Small intestine (tissue), 7 donors: ENCODE measurements at regions not wholly inside any gene's neighbourhood (a gene's known extent, or its start where the extent isn't known, plus 50 kb on each side); places are given as distances from the start of the nearest gene placed in this dataset.

ENCODE experiments used
- DNase-seq, 2 donors: peaks; one replicate each; pipeline versions ENCODE4 v3.0.0 to v3.0.0-alpha.2; 2013
- FAIRE-seq: peaks from 2 replicates; lab custom pipeline; 2012; peaks lifted over from hg19 to GRCh38; lab: Jason Lieb, UNC
- H3K27ac ChIP-seq, 3 donors: one replicate each; pipeline ENCODE4 v1.5.1; 2013; ENCODE audit warnings: low read length in 2 of 3, mild to moderate bottlenecking in 2 of 3, control low read depth in 1 of 3, inconsistent platforms in 1 of 3, low read depth in 1 of 3, moderate library complexity in 1 of 3
- H3K27me3 ChIP-seq, 3 donors: one replicate each; pipeline ENCODE4 v1.6.1; 2013; ENCODE audit warnings: low read length in 3 of 3, inconsistent platforms in 1 of 3; ENCODE audit not compliant: control insufficient read depth in 3 of 3, insufficient read depth in 3 of 3
- H3K36me3 ChIP-seq, 3 donors: one replicate each; pipeline ENCODE4 v1.6.1; 2013; ENCODE audit warnings: low read length in 3 of 3, inconsistent platforms in 1 of 3, low read depth in 1 of 3, mild to moderate bottlenecking in 1 of 3, moderate library complexity in 1 of 3; ENCODE audit not compliant: control insufficient read depth in 3 of 3, insufficient read depth in 2 of 3
- H3K4me1 ChIP-seq, 3 donors: one replicate each; pipeline ENCODE4 v1.6.1; 2013; ENCODE audit warnings: low read length in 2 of 3, inconsistent platforms in 1 of 3, low read depth in 1 of 3, mild to moderate bottlenecking in 1 of 3, moderate library complexity in 1 of 3; ENCODE audit not compliant: control insufficient read depth in 3 of 3, insufficient read depth in 2 of 3
- H3K4me3 ChIP-seq, 3 donors: one replicate each; pipeline ENCODE4 v1.5.1; 2013; ENCODE audit warnings: low read length in 3 of 3, control low read depth in 1 of 3, inconsistent platforms in 1 of 3, low read depth in 1 of 3, mild to moderate bottlenecking in 1 of 3, moderate library complexity in 1 of 3
- H3K9me3 ChIP-seq, 2 donors: one replicate each; pipeline ENCODE4 v1.6.1; 2013; ENCODE audit warnings: low read depth in 1 of 2, low read length in 1 of 2; ENCODE audit not compliant: control insufficient read depth in 2 of 2, insufficient read depth in 1 of 2
- WGBS, 3 donors: extraction: QIAGEN DNeasy Blood & Tissue Kit; methylation state at CpG; one replicate each; pipeline ENCODE4 v1.1.7; 2013; 5-methylcytosine and 5-hydroxymethylcytosine counted together
- donor health status: healthy with polysubstance abuse.
- donor health status: control.
- donor health status: control.
- donor health status: Bipolar disorder and iron deficiency.
- donor health status: healthy.

- peaks cover 0 to 5% (median 0%) of the 10 kb centered on the region in 3 donors for H3K27me3 ChIP-seq
- H3K27ac ChIP-seq, result no peak overlapping the region
- 76 to 90% (median 81%) methylated on average over 6 of the region's 6 CpGs for WGBS, 3 donors
- no peaks in the 10 kb centered on the region for H3K9me3 ChIP-seq
- no peaks in the 10 kb centered on the region for H3K4me1 ChIP-seq
- no peak overlapping the region for H3K4me3 ChIP-seq
- FAIRE-seq (no peak), DNase-seq (no peak)
- no peaks in the 10 kb centered on the region for H3K36me3 ChIP-seq
Measured at GRCh38 chr15:60183366-60183765, 179.3 kb downstream of the FOXB1 start.

DNA sequence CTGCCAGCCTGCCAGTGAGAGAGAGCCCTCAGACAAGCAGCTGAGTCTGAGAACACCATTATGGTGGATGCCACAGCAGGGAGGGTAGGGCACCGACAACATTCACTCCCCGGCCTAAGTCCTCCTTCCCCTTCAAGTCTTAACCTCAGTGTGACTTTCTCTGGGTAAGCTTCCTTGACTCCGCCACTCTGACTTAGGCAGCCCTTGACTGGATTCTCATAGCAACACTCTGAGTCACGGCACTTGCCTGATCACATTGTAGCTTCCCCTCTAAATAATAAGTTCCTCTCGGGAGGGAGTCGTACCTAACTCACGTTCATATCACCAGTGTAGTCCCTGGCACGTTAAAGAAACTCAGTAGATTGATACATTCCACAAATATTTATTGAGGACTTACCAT is 180.5 kb downstream of the FOXB1 start:
- Histone ChIP-seq H3K27me3 (peaks cover 0 to 5% (median 0%) of the 10 kb centered on the region in 3 donors), H3K4me3 (no peak overlapping the region), H3K9me3 (no peaks in the 10 kb centered on the region), H3K36me3 (no peaks in the 10 kb centered on the region), H3K4me1 (no peaks in the 10 kb centered on the region), H3K27ac (no peak overlapping the region)
- WGBS, 3 donors, result 77% methylated on average over 8 of the region's 8 CpGs
- no peak for DNase-seq
- no peak for FAIRE-seq

DNA sequence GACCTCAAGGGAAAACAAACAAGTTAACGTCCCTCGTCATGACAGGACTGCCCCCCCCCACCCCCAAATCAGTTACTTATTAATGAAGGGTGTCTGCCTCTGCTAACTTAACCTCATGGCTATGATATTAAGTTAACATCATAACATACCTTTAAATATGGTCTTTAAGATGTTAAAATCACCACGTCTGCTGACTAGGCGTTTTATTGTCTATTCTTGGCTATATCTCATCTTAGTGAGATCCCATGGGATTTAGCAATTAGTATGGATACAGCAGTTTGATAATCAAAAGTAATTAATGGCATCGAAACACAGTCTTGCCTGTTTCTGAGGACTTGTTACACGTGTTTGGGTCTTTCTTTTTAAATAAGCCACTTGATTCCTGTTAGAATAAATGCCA is 186.9 kb downstream of the FOXB1 start:
- WGBS, 3 donors, result 37 to 62% (median 52%) methylated on average over 6 of the region's 6 CpGs
- no peaks in the 10 kb centered on the region for H3K4me1 ChIP-seq
- H3K27me3 ChIP-seq, result peaks cover 0 to 4% (median 3%) of the 10 kb centered on the region in 3 donors
- FAIRE-seq (no peak), DNase-seq (no peak)
- no peaks in the 10 kb centered on the region for H3K9me3 ChIP-seq
- no peaks in the 10 kb centered on the region for H3K36me3 ChIP-seq
- H3K27ac ChIP-seq, result no peak overlapping the region
- H3K4me3 ChIP-seq, result no peak overlapping the region

DNA sequence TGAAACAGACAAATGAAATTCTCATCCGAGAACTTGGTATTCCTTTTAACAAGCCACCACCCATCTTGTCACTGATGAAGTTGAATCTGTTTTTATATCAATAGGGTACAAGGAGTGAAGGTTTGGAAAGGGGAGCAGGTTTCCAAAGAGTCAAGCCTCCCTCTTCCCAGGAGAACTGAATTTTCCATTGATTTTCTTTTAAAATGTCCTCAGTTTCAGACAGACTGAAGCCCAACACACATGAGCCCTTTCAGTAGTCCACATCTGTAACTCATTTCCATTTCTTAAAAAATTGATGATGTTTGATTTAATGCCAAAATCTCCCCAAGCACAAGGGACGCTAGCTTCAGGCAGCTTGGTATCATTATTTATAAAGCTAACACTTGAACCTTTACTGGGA is 187.7 kb downstream of the FOXB1 start:
- Histone ChIP-seq H3K4me3 (no peak overlapping the region), H3K9me3 (no peaks in the 10 kb centered on the region), H3K4me1 (no peaks in the 10 kb centered on the region), H3K36me3 (no peaks in the 10 kb centered on the region), H3K27me3 (peaks cover 0 to 4% (median under 1%) of the 10 kb centered on the region in 3 donors), H3K27ac (no peak overlapping the region)
- FAIRE-seq (no peak), DNase-seq (no peak)
- WGBS, 3 donors, result 83 to 87% (median 85%) methylated on average over 2 of the region's 2 CpGs

GRCh38 chr15:60195611-60196010 is 191.5 kb downstream of the FOXB1 start:
- DNase-seq (no peak), FAIRE-seq (no peak)
- H3K27ac ChIP-seq, result no peak overlapping the region
- no peaks in the 10 kb centered on the region for H3K4me1 ChIP-seq
- no peaks in the 10 kb centered on the region for H3K9me3 ChIP-seq
- peaks cover 0 to 4% (median 4%) of the 10 kb centered on the region in 3 donors for H3K27me3 ChIP-seq
- H3K36me3 ChIP-seq, result no peaks in the 10 kb centered on the region
- 44 to 66% (median 50%) methylated on average over 1 of the region's 1 CpG for WGBS, 3 donors
- no peak overlapping the region for H3K4me3 ChIP-seq

DNA sequence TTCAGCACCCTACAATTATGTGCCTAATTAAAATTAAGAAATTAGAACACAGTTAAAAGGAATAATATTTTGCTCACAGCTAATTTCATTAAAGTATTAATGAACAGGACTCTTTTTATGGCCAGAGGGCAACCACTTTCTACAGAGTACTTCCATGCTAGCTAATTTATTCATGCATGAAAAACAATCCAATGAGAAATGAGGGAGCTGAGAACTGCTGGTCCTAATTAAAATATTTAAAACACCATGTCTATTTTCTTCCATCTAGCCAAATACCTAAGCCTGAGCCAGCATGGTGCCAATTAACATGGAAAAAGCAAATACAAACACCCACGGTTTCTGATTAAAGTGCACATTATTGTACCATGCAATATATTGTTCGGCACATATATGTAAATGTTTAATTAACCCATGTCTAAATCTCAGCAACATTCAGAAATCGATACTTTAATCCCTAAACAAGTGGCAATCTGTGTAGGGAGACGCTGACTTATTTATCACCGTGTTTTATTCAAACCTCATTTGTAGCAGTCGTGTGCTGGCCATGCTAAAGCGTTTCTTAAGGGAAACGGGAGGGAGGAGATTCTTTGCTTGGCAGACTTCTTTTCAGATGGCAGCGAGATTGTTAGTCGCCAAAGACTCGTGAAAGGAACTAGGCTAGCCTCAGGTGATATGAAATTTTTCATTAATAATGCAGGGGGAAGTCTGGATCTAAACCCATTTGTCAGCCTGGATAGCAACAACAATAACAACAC is 193.5 kb downstream of the ANXA2 start:
- FAIRE-seq, result no peak
- H3K27ac ChIP-seq, result no peak overlapping the region
- WGBS, 3 donors, result 64 to 68% (median 66%) methylated on average over 11 of the region's 11 CpGs
- no peaks in the 10 kb centered on the region for H3K4me1 ChIP-seq
- DNase-seq, result no peak
- H3K9me3 ChIP-seq, result no peaks in the 10 kb centered on the region
- H3K36me3 ChIP-seq, result no peaks in the 10 kb centered on the region
- H3K4me3 ChIP-seq, result no peak overlapping the region
- peaks cover 0 to 3% (median 2%) of the 10 kb centered on the region in 3 donors for H3K27me3 ChIP-seq

GRCh38 chr15:60208709-60209108 is 189.1 kb downstream of the ANXA2 start:
- Histone ChIP-seq H3K27ac (no peak overlapping the region), H3K9me3 (no peaks in the 10 kb centered on the region), H3K27me3 (peaks cover 0 to 5% (median 0%) of the 10 kb centered on the region in 3 donors), H3K4me3 (no peak overlapping the region), H3K4me1 (no peaks in the 10 kb centered on the region), H3K36me3 (no peaks in the 10 kb centered on the region)
- DNase-seq (no peak), FAIRE-seq (no peak)
- 60 to 72% (median 62%) methylated on average over 4 of the region's 4 CpGs for WGBS, 3 donors

DNA sequence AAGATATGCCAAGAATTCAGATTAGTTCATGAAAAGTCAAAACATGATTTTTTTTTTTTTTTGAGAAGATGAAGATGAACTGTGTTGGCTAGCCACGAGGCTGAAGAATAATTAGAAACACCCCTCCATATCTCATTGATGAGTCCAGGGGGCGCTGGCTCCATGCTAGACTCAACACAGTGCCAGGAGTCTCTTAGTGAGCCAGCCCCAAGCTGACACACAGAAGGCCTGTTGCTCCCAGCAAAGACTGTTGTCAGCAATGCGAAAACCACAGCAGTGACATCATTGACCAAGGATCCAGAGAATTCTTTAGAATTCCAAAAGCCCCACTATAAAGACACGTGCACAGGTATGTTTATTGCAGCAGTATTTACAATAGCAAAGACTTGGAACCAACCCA is 185.2 kb downstream of the ANXA2 start:
- no peaks in the 10 kb centered on the region for H3K36me3 ChIP-seq
- H3K9me3 ChIP-seq, result no peaks in the 10 kb centered on the region
- no peak for FAIRE-seq
- H3K27ac ChIP-seq, result no peak overlapping the region
- no peak overlapping the region for H3K4me3 ChIP-seq
- no peak for DNase-seq
- H3K27me3 ChIP-seq, result peaks cover 0 to 10% (median 5%) of the 10 kb centered on the region in 3 donors
- no peaks in the 10 kb centered on the region for H3K4me1 ChIP-seq
- WGBS, 3 donors, result 43 to 68% (median 59%) methylated on average over 4 of the region's 4 CpGs
